HG03025 (cell line): ENCODE measurements at regions not wholly inside any gene's neighbourhood (a gene's known extent, or its start where the extent isn't known, plus 50 kb on each side); places are given as distances from the start of the nearest gene placed in this dataset.
A peak's percentile ranks its signal among the peaks of the same experiment; 100 is the strongest.
"Not testable (repeated sequence)": the region's sequence is repeated elsewhere in the genome, so short reads cannot be mapped to it uniquely, and the experiment has no call there.

Experiments used
- ATAC-seq: cut with Tn5 transposase; IDR thresholded peaks from one replicate; pipeline ENCODE4 v1.9.1; 2021; ENCODE audit warnings: mild to moderate bottlenecking, moderate library complexity; ENCODE audit not compliant: unreplicated experiment, low FRiP score

- ATAC-seq = no peak
Measured at GRCh38 chr6:139758209-139758611, 383.8 kb upstream of the CITED2 start.

- no peak for ATAC-seq
Measured at GRCh38 chr6:139757784-139758183, 383.3 kb upstream of the CITED2 start.

- no peak for ATAC-seq
Measured at GRCh38 chr6:139756381-139756780, 381.9 kb upstream of the CITED2 start.

DNA sequence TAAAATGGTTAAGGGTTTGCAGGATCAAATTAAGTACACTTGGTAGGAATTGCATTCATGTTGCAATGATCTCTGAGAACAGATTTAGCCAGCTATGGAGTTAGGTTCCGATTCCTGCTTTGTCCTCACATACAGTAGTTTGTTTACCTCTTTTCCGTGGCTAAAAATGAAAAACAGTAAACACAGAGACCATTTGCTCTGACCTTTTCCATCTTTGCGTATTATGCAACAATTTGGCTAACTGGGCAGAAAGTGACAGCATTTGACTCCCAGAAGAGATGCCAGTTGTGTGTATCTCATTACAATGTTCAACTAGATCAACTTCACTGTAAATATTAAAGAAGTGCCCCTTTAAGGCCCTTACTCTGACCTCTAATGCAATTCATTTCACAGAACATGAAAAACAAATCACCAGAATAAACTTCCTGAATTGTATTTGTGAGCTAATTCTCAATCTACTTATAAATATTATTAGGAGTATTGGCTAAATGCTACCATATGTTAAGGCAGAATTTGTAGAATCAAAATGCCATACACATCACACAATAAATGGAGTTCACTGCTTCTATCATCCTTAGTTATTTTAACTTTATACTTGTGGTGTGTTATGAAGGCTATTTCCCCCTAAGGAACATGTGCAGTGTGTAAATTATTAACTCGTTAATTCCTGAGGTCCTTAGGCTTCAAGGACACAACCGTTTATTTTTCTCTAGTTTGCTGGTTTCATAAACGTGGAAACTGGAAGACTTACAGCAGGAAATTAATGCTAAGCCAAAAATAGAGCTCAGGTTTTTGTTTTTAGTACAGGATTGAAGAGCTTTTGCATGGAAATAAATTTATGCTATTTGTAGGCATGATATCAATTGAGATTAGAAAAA lies 380.7 kb upstream of the CITED2 start:
- no peak for ATAC-seq

- no peak for ATAC-seq
Measured at GRCh38 chr6:139753198-139753861, 378.9 kb upstream of the CITED2 start.

GRCh38 chr6:139752086-139752485 lies 377.6 kb upstream of the CITED2 start:
- ATAC-seq = no peak

DNA sequence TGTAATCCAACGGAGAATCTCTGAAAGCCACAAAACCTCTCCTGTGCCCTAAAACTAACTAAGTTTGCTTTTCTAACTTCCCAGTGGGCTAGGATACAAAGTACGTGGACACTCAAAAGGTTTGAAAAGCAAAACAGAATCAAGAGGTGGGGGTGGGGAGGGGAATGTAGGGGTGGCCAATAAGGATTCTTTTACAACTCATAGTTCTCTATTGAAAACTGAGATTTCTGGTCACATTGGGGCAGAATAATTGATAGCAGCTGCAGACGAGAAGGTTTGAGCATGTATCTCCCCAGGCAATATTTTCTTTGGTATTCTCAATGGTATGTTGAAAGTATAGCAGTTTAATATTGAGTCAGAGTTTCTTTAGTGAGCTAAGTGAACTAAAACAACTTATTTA lies 376.7 kb upstream of the CITED2 start:
- no peak for ATAC-seq

- no peak for ATAC-seq
Measured at GRCh38 chr6:139748353-139749146, 374.1 kb upstream of the CITED2 start.

DNA sequence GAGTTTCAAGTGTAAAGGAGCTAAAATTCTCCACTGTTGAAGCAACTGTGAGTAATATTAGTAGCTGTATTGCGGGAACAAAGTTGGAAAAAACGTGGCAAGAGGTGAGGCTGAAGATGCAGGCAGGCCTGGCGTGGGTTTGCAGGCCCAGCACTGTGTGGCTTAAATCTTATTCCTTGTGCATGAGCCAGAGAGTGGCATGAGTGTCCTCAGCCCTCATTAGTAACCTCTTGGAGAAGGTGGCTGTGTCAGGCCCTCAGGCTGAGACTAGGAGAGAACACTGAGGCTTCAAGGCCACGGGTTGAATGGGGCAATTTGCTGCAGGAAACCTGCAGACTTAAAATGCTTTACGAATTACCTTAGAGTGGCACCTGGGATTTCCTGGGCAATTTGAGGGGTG lies 372.7 kb upstream of the CITED2 start:
- no peak for ATAC-seq

DNA sequence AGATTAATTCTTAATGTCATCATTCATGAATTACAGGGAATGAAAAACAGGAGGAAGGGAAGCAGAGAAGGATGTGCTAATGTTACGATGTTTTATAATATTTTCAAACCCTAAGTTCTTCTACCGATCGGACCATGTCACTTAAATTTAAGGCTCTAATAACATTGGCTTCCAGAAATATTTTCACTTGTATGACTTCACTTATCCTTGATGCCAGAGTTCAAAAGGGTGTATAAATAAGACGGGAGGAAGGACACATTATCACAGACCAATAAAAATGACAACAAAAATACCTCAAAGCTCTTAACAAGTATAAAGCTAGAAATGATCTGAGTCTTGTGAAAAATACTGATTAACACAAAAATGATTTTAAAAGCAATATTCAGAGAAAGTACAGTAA lies 370.4 kb upstream of the CITED2 start:
- ATAC-seq = no peak

GRCh38 chr6:139743664-139744437 lies 369.4 kb upstream of the CITED2 start:
- no peak for ATAC-seq

DNA sequence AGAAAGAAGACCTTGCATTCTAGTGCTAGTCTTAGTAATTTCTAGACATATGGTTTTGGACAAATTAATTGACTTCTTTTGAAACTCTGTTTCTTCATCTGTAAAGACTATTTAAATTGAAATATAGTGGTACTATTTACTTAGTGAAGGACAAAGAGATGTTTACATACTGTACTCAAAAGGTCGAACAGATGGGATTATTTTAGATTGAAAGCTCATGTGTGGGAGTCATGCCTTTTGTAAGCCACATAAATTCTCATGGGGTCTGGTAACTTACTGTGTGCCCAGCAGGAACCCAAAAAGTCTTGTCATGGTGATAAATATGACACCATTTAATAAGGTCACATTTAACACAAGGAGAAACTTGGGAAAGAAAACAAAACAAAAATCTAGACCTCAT lies 368.2 kb upstream of the CITED2 start:
- ATAC-seq = no peak

GRCh38 chr6:139738801-139739455 lies 364.5 kb upstream of the CITED2 start:
- ATAC-seq = no peak

GRCh38 chr6:139736325-139736906 lies 362.0 kb upstream of the CITED2 start:
- ATAC-seq = peak; percentile 73

GRCh38 chr6:139732451-139732850 lies 358.0 kb upstream of the CITED2 start:
- no peak for ATAC-seq

- no peak for ATAC-seq
Measured at GRCh38 chr6:139730340-139730974, 356.0 kb upstream of the CITED2 start.

DNA sequence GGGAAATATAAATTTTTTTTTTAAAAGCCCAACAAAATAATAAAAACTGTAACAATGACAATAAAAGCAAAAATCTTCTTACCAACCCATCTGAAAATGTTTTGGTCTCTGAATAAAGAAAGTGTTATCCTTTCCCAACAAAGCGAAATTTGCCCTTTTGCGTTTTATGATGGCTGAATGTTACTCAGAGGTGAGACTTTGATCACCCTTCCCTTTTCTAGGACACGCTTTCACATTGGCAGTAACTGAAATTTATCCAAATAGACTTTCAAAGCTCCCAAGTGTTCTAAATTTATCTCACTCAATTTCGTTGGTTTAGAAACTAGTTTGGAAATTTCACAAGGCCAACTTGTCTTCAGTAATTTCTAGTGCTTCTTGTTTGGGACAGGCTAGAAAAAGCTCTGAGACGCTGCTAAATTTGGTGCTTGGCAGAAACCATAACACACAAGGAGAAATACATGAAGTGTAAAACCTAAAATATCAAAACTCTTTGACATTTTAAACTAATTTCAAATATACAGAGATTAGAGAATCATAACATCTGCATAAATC lies 354.5 kb upstream of the CITED2 start:
- no peak for ATAC-seq

- not testable (repeated sequence) for ATAC-seq
Measured at GRCh38 chr6:139726272-139726671, 351.8 kb upstream of the CITED2 start.

DNA sequence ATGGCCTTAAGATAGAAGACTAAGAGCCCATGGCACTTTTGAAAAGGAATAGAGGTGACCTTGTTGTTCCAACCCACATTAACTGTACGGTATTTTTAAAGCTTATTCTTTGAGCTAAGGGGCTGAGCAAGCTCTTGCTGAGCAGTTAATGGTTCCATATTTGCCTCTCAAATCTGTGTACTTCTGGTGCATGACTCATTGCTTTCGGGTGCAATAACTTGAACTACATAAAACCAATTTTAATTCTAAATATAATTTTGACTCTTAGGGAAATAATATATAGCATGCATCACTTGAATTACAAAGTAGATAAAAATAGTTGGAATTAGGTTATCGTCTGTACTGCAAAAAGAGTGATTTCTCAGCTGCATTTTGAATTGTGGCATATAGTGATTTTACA lies 348.1 kb upstream of the CITED2 start:
- ATAC-seq = no peak
